H1 (cell line): ENCODE measurements at regions not wholly inside any gene's neighbourhood (a gene's known extent, or its start where the extent isn't known, plus 50 kb on each side); places are given as distances from the start of the nearest gene placed in this dataset.

Source experiments
- CTCF ChIA-PET: fragments of 300-600 bp; sonication (Branson Sonifier 250); formaldehyde crosslinking; loops from one replicate; lab custom pipeline; 2021; ENCODE audit not compliant: partially characterized antibody; lab: Charles Lee
- POLR2A ChIA-PET: fragments of 300-600 bp; sonication (Branson Sonifier 250); formaldehyde crosslinking; loops from one replicate; lab custom pipeline; 2021; ENCODE audit warnings: inconsistent platforms; ENCODE audit not compliant: partially characterized antibody; lab: Charles Lee
- DNase-seq, 2 experiments: peaks; one replicate each; pipeline versions ENCODE4 v3.0.0 to v3.0.0-alpha.2; 2010 to 2022; ENCODE audit warnings: low spot score in 2 of 2, low read depth in 1 of 2, mixed read lengths in 1 of 2
- FAIRE-seq: peaks from 2 replicates; lab custom pipeline; 2011; peaks lifted over from hg19 to GRCh38; lab: Jason Lieb, UNC
- H2AFZ ChIP-seq: 2 replicates; pipeline ENCODE4 v1.8.1; 2012; ENCODE audit warnings: low read length, inconsistent platforms
- H2AK5ac ChIP-seq: 2 replicates; pipeline ENCODE4 v1.6.1; 2013; ENCODE audit warnings: low read depth, low read length
- H2BK120ac ChIP-seq: replicated peaks from 2 replicates; pipeline ENCODE3; 2013; ENCODE audit warnings: low read depth, low read length, inconsistent platforms
- H2BK12ac ChIP-seq: 2 replicates; pipeline ENCODE4 v1.6.1; 2013; ENCODE audit warnings: low read depth, low read length
- H2BK15ac ChIP-seq: 2 replicates; pipeline ENCODE4 v1.6.1; 2013; ENCODE audit warnings: low read length
- H2BK20ac ChIP-seq: 2 replicates; pipeline ENCODE4 v1.6.1; 2013; ENCODE audit warnings: low read length
- H2BK5ac ChIP-seq: 2 replicates; pipeline ENCODE4 v1.6.1; 2013; ENCODE audit warnings: low read depth, low read length
- H3K14ac ChIP-seq: 2 replicates; pipeline ENCODE4 v1.6.1; 2013; ENCODE audit warnings: inconsistent platforms; ENCODE audit not compliant: insufficient read length
- H3K18ac ChIP-seq: 2 replicates; pipeline ENCODE4 v1.6.1; 2013; ENCODE audit warnings: low read length; ENCODE audit errors: extremely low read depth
- H3K23ac ChIP-seq: 2 replicates; pipeline ENCODE4 v1.6.1; 2013; ENCODE audit warnings: inconsistent platforms; ENCODE audit not compliant: insufficient read length
- H3K23me2 ChIP-seq: 2 replicates; pipeline ENCODE4 v1.6.1; 2013; ENCODE audit warnings: low read depth, low read length
- H3K27ac ChIP-seq: 2 replicates; pipeline ENCODE4 v1.6.1; 2011; ENCODE audit warnings: low read depth, low read length, inconsistent platforms
- H3K27me3 ChIP-seq, 4 experiments: replicated peaks in 1 of 4; 1 replicate in 1 of 4; 2 replicates in 3 of 4; pipeline versions ENCODE4 v1.6.1 to v1.8.1; 2011 to 2013; ENCODE audit warnings: low read length in 3 of 4, mild to moderate bottlenecking in 3 of 4, inconsistent platforms in 2 of 4, mixed read lengths in 2 of 4, moderate library complexity in 1 of 4; ENCODE audit not compliant: control insufficient read depth in 3 of 4, insufficient read depth in 3 of 4; ENCODE audit errors: extremely low read depth in 1 of 4
- H3K36me3 ChIP-seq, 4 experiments: 2 replicates each; pipeline versions ENCODE4 v1.6.1 to v1.8.1; 2011 to 2013; ENCODE audit warnings: mild to moderate bottlenecking in 4 of 4, low read length in 3 of 4, moderate library complexity in 2 of 4, control low read depth in 1 of 4, inconsistent platforms in 1 of 4; ENCODE audit not compliant: insufficient read depth in 4 of 4, control insufficient read depth in 2 of 4
- H3K4ac ChIP-seq: replicated peaks from 2 replicates; pipeline ENCODE3; 2013; ENCODE audit warnings: low read length, low read depth, mixed read lengths, inconsistent platforms; ENCODE audit not compliant: insufficient read length
- H3K4me1 ChIP-seq, 4 experiments: replicated peaks in 1 of 4; 1 replicate in 1 of 4; 2 replicates in 3 of 4; pipeline versions ENCODE4 v1.6.1 to v1.8.1; 2011 to 2013; ENCODE audit warnings: low read length in 3 of 4, inconsistent platforms in 2 of 4, mixed read lengths in 1 of 4; ENCODE audit not compliant: insufficient read depth in 4 of 4, control insufficient read depth in 3 of 4
- H3K4me2 ChIP-seq, 2 experiments: 2 replicates each; pipeline versions ENCODE4 v1.6.1 to v1.8.1; 2011 to 2013; ENCODE audit warnings: low read depth in 2 of 2, low read length in 2 of 2, control low read depth in 1 of 2, inconsistent platforms in 1 of 2, mild to moderate bottlenecking in 1 of 2; ENCODE audit not compliant: insufficient read depth in 1 of 2
- H3K4me3 ChIP-seq, 4 experiments: fragments of 200-600, 300-600 bp in 1 of 4; sonication (generic), shearing (Covaris generic), sonication (Bioruptor Twin) in 1 of 4; 2 replicates each; pipeline versions ENCODE4 v1.5.1 to v1.8.1; 2011 to 2016; ENCODE audit warnings: low read length in 4 of 4, low read depth in 3 of 4, control low read depth in 2 of 4, inconsistent platforms in 2 of 4, mild to moderate bottlenecking in 2 of 4, mixed read lengths in 1 of 4, moderate library complexity in 1 of 4; ENCODE audit not compliant: insufficient read depth in 2 of 4; ENCODE audit errors: extremely low read depth in 1 of 4
- H3K56ac ChIP-seq: replicated peaks from 2 replicates; pipeline ENCODE3; 2013; ENCODE audit warnings: low read depth, mild to moderate bottlenecking, mixed read lengths, low read length, inconsistent platforms; ENCODE audit not compliant: insufficient read length
- H3K79me1 ChIP-seq: 2 replicates; pipeline ENCODE4 v1.6.1; 2013; ENCODE audit warnings: low read depth, low read length, control low read depth
- H3K79me2 ChIP-seq, 2 experiments: 2 replicates each; pipeline versions ENCODE4 v1.6.1 to v1.8.1; 2012 to 2013; ENCODE audit warnings: low read length in 2 of 2, mild to moderate bottlenecking in 2 of 2, inconsistent platforms in 1 of 2; ENCODE audit not compliant: insufficient read depth in 2 of 2, control insufficient read depth in 1 of 2
- H3K9ac ChIP-seq, 4 experiments: replicated peaks in 1 of 4; 1 replicate in 1 of 4; 2 replicates in 3 of 4; pipeline versions ENCODE4 v1.6.1 to v1.8.1; 2011 to 2013; ENCODE audit warnings: low read depth in 3 of 4, low read length in 3 of 4, control low read depth in 2 of 4, mild to moderate bottlenecking in 2 of 4, moderate library complexity in 2 of 4, inconsistent platforms in 1 of 4; ENCODE audit errors: extremely low read depth in 1 of 4
- H3K9me3 ChIP-seq, 2 experiments: 2 replicates each; pipeline versions ENCODE4 v1.6.1 to v1.8.1; 2012 to 2013; ENCODE audit warnings: mild to moderate bottlenecking in 2 of 2, moderate library complexity in 2 of 2, control low read depth in 1 of 2, inconsistent platforms in 1 of 2, low read depth in 1 of 2, low read length in 1 of 2, mixed read lengths in 1 of 2; ENCODE audit not compliant: insufficient read depth in 2 of 2
- H4K20me1 ChIP-seq, 2 experiments: replicated peaks in 1 of 2; 2 replicates each; pipeline versions ENCODE3 to v1.8.1; 2011 to 2013; ENCODE audit warnings: inconsistent platforms in 2 of 2, low read length in 2 of 2, mild to moderate bottlenecking in 1 of 2; ENCODE audit not compliant: insufficient read depth in 2 of 2, control insufficient read depth in 1 of 2
- H4K5ac ChIP-seq: 2 replicates; pipeline ENCODE4 v1.6.1; 2013; ENCODE audit warnings: low read length, low read depth, mixed read lengths, inconsistent platforms; ENCODE audit not compliant: insufficient read length
- H4K8ac ChIP-seq: 2 replicates; pipeline ENCODE4 v1.8.0; 2013; ENCODE audit warnings: mild to moderate bottlenecking, moderate library complexity, low read length, inconsistent platforms; ENCODE audit not compliant: insufficient read depth; ENCODE audit errors: extremely low read depth
- H4K91ac ChIP-seq: replicated peaks from 2 replicates; pipeline ENCODE3; 2013; ENCODE audit warnings: low read length, mixed read lengths, inconsistent platforms; ENCODE audit not compliant: insufficient read length
- CTCF ChIP-seq, 3 experiments: IDR thresholded peaks; 1 replicate in 2 of 3; 2 replicates in 1 of 3; pipeline versions ENCODE4 v1.5.1 to v1.6.1; 2011; ENCODE audit warnings: low read length in 3 of 3, mild to moderate bottlenecking in 3 of 3, inconsistent platforms in 2 of 3, low read depth in 1 of 3, moderate library complexity in 1 of 3; ENCODE audit not compliant: insufficient read depth in 1 of 3; ENCODE audit errors: control extremely low read depth in 1 of 3
- MAX ChIP-seq: IDR thresholded peaks from 2 replicates; pipeline ENCODE4 v1.6.1; 2012; ENCODE audit warnings: inconsistent platforms
- NANOG ChIP-seq: IDR thresholded peaks from 2 replicates; pipeline ENCODE4 v1.6.1; 2011; ENCODE audit warnings: low read length, low read depth, mild to moderate bottlenecking, inconsistent platforms; ENCODE audit not compliant: insufficient read depth, poor library complexity, severe bottlenecking
- WGBS, 2 experiments: shearing (Covaris generic) in 1 of 2; methylation state at CpG; one replicate each; pipeline versions ENCODE4 v1.1.6 to v1.1.7; 2013 to 2015; ENCODE audit warnings: low lambda C conversion rate in 2 of 2, mixed read lengths in 2 of 2, inconsistent platforms in 1 of 2, low coverage in 1 of 2, missing lambda C conversion rate in 1 of 2; ENCODE audit not compliant: insufficient replicate concordance in 2 of 2, insufficient coverage in 1 of 2, insufficient read length in 1 of 2; ENCODE audit errors: extremely low coverage in 1 of 2, missing lambda C conversion rate in 1 of 2; 5-methylcytosine and 5-hydroxymethylcytosine counted together

GRCh38 chr4:79676705-79677104, 268.7 kb upstream of the GK2 start:
- Histone ChIP-seq H3K9me3 (no peaks in the 10 kb centered on the region), H3K18ac (no peak overlapping the region), H4K8ac (no peak overlapping the region), H3K79me2 (no peaks in the 10 kb centered on the region), H2AK5ac (no peak overlapping the region), H3K14ac (no peak overlapping the region), H2BK12ac (no peak overlapping the region), H3K36me3 (no peaks in the 10 kb centered on the region), H4K91ac (no peak overlapping the region), H2AFZ (no peak overlapping the region), H3K79me1 (no peaks in the 10 kb centered on the region), H3K9ac (no peak overlapping the region), H3K27me3 (no peaks in the 10 kb centered on the region), H3K56ac (no peak overlapping the region), H2BK15ac (no peak overlapping the region), H2BK20ac (no peak overlapping the region), H3K4me2 (no peak overlapping the region), H2BK5ac (no peak overlapping the region), H3K27ac (no peak overlapping the region), H3K23ac (no peak overlapping the region), H3K4ac (no peak overlapping the region), H2BK120ac (no peak overlapping the region), H4K5ac (no peak overlapping the region), H3K4me3 (no peak overlapping the region), H3K4me1 (no peaks in the 10 kb centered on the region), H4K20me1 (no peaks in the 10 kb centered on the region), H3K23me2 (no peaks in the 10 kb centered on the region)
- ChIA-PET CTCF (no interaction called here), POLR2A (no interaction called here)
- WGBS, 2 experiments: 94% methylated on average over 2 of the region's 2 CpGs; no CpG with 5 or more reads in 1 of the 2 experiments
- FAIRE-seq (no peak), DNase-seq (no peak)
- TF ChIP-seq MAX: no peak
- no peak for TF ChIP-seq NANOG
- no peak for TF ChIP-seq CTCF (IDR thresholded peaks at IDR 0.05; ENCODE audit: control extremely low read depth in 1 of 3, insufficient read depth in 1 of 3, low read depth in 1 of 3, low read length in 3 of 3)
